ENCODE measurements at regions not wholly inside any gene's neighbourhood (a gene's known extent, or its start where the extent isn't known, plus 50 kb on each side); places are given as distances from the start of the nearest gene placed in this dataset.

- TF ChIP-seq EZH2 (IDR thresholded peaks at IDR 0.05; ENCODE audit: borderline replicate concordance, low read length), result no peak
- no peak for TF ChIP-seq CTCF (IDR thresholded peaks at IDR 0.05; ENCODE audit: low read length)
Measured at GRCh38 chr14:81716953-81717352, 183.3 kb upstream of the SEL1L start.
